Peyer's patch (tissue), 4 donors: ENCODE measurements at regions not wholly inside any gene's neighbourhood (a gene's known extent, or its start where the extent isn't known, plus 50 kb on each side); places are given as distances from the start of the nearest gene placed in this dataset.

Source experiments
- DNase-seq, 3 donors: peaks; one replicate each; pipeline ENCODE4 v3.0.0-alpha.2; 2017 to 2019
- H3K27ac ChIP-seq, 4 donors: fragments of 200-600 bp; sonication (generic); one replicate each; pipeline ENCODE4 v1.5.1; 2016 to 2019
- H3K27me3 ChIP-seq, 2 donors: fragments of 200-600 bp; sonication (generic); one replicate each; pipeline ENCODE4 v1.5.1; 2019
- H3K36me3 ChIP-seq, 3 donors: fragments of 200-600 bp; sonication (generic); one replicate each; pipeline ENCODE4 v1.5.1; 2016 to 2019
- H3K4me1 ChIP-seq, 4 donors: fragments of 200-600 bp; sonication (generic); one replicate each; pipeline ENCODE4 v1.5.1; 2016 to 2019
- H3K4me3 ChIP-seq, 4 donors: fragments of 200-600 bp; sonication (generic); 1 replicate in 3 of 4; 2 replicates in 1 of 4; pipeline ENCODE4 v1.5.1; 2016 to 2019; ENCODE audit warnings: mild to moderate bottlenecking in 1 of 4
- H3K9me3 ChIP-seq, 4 donors: fragments of 200-600 bp; sonication (generic); one replicate each; pipeline ENCODE4 v1.5.1; 2016 to 2019; ENCODE audit warnings: mild to moderate bottlenecking in 1 of 4
- CTCF ChIP-seq, 6 experiments: fragments of 450-650 bp in 4 of 6; fragments of 200-600 bp in 2 of 6; sonication (generic) in 1 of 6; IDR thresholded peaks; one replicate each; pipeline ENCODE4 v1.5.1; 2017 to 2019; ENCODE audit warnings: antibody characterized with exemption in 6 of 6, mild to moderate bottlenecking in 3 of 6, moderate library complexity in 1 of 6
- POLR2A ChIP-seq, 2 donors: fragments of 450-650 bp; IDR thresholded peaks; one replicate each; pipeline ENCODE4 v1.5.1; 2017; ENCODE audit warnings: antibody characterized with exemption in 2 of 2, mild to moderate bottlenecking in 2 of 2, moderate library complexity in 2 of 2

GRCh38 chr5:97418462-97418861 lies 235.4 kb upstream of the RIOK2 start:
- H3K36me3 ChIP-seq, result no peaks in the 10 kb centered on the region
- no peaks in the 10 kb centered on the region for H3K9me3 ChIP-seq
- no peak overlapping the region for H3K4me3 ChIP-seq
- no peak for TF ChIP-seq POLR2A (IDR thresholded peaks at IDR 0.05)
- no peak for TF ChIP-seq CTCF (IDR thresholded peaks at IDR 0.05)
- no peaks in the 10 kb centered on the region for H3K27me3 ChIP-seq
- H3K27ac ChIP-seq, result no peak overlapping the region
- no peaks in the 10 kb centered on the region for H3K4me1 ChIP-seq
- DNase-seq, result no peak

GRCh38 chr5:97420646-97421045 lies 237.6 kb upstream of the RIOK2 start:
- Histone ChIP-seq H3K4me3 (no peak overlapping the region), H3K4me1 (no peaks in the 10 kb centered on the region), H3K36me3 (no peaks in the 10 kb centered on the region), H3K27ac (no peak overlapping the region), H3K27me3 (no peaks in the 10 kb centered on the region), H3K9me3 (no peaks in the 10 kb centered on the region)
- DNase-seq, result no peak
- TF ChIP-seq POLR2A (IDR thresholded peaks at IDR 0.05) (no peak), CTCF (IDR thresholded peaks at IDR 0.05) (no peak)

- H3K4me3 ChIP-seq, result no peak overlapping the region
- no peaks in the 10 kb centered on the region for H3K27me3 ChIP-seq
- no peaks in the 10 kb centered on the region for H3K9me3 ChIP-seq
- no peaks in the 10 kb centered on the region for H3K4me1 ChIP-seq
- DNase-seq, result no peak
- TF ChIP-seq CTCF (IDR thresholded peaks at IDR 0.05) (no peak), POLR2A (IDR thresholded peaks at IDR 0.05) (no peak)
- no peak overlapping the region for H3K27ac ChIP-seq
- no peaks in the 10 kb centered on the region for H3K36me3 ChIP-seq
Measured at GRCh38 chr5:97422678-97423077, 239.6 kb upstream of the RIOK2 start.

GRCh38 chr5:97425511-97425910 lies 242.5 kb upstream of the RIOK2 start:
- Histone ChIP-seq H3K36me3 (no peaks in the 10 kb centered on the region), H3K4me3 (no peak overlapping the region), H3K27me3 (no peaks in the 10 kb centered on the region), H3K9me3 (no peaks in the 10 kb centered on the region), H3K27ac (no peak overlapping the region), H3K4me1 (no peaks in the 10 kb centered on the region)
- DNase-seq, result no peak
- peak in 2 of 6 experiments; percentile 9 to 21 for TF ChIP-seq CTCF (IDR thresholded peaks at IDR 0.05)
- no peak for TF ChIP-seq POLR2A (IDR thresholded peaks at IDR 0.05)

GRCh38 chr5:97427235-97427634 lies 244.2 kb upstream of the RIOK2 start:
- Histone ChIP-seq H3K27ac (no peak overlapping the region), H3K9me3 (no peaks in the 10 kb centered on the region), H3K4me3 (no peak overlapping the region), H3K4me1 (no peaks in the 10 kb centered on the region), H3K27me3 (no peaks in the 10 kb centered on the region), H3K36me3 (no peaks in the 10 kb centered on the region)
- TF ChIP-seq POLR2A (IDR thresholded peaks at IDR 0.05) (no peak), CTCF (IDR thresholded peaks at IDR 0.05) (no peak)
- no peak for DNase-seq

- Histone ChIP-seq H3K4me3 (no peak overlapping the region), H3K36me3 (no peaks in the 10 kb centered on the region), H3K9me3 (no peaks in the 10 kb centered on the region), H3K4me1 (no peaks in the 10 kb centered on the region), H3K27me3 (no peaks in the 10 kb centered on the region), H3K27ac (no peak overlapping the region)
- no peak for TF ChIP-seq CTCF (IDR thresholded peaks at IDR 0.05)
- TF ChIP-seq POLR2A (IDR thresholded peaks at IDR 0.05), result no peak
- no peak for DNase-seq
Measured at GRCh38 chr5:97434021-97434420, 251.0 kb upstream of the RIOK2 start.
